GM23248 (cell line): ENCODE measurements at regions not wholly inside any gene's neighbourhood (a gene's known extent, or its start where the extent isn't known, plus 50 kb on each side); places are given as distances from the start of the nearest gene placed in this dataset.

Source experiments
- EZH2 ChIP-seq: fragments of 200-600 bp; sonication (generic); IDR thresholded peaks from 2 replicates; pipeline ENCODE4 v1.6.1; 2018; ENCODE audit warnings: antibody characterized with exemption, mild to moderate bottlenecking; ENCODE audit not compliant: insufficient read depth, poor library complexity, severe bottlenecking
- EZH2phosphoT487 ChIP-seq: fragments of 200-600 bp; sonication (generic); IDR thresholded peaks from 2 replicates; pipeline ENCODE4 v1.6.1; 2018; ENCODE audit warnings: antibody characterized with exemption, moderate library complexity, mild to moderate bottlenecking, low read depth; ENCODE audit not compliant: insufficient read depth

DNA sequence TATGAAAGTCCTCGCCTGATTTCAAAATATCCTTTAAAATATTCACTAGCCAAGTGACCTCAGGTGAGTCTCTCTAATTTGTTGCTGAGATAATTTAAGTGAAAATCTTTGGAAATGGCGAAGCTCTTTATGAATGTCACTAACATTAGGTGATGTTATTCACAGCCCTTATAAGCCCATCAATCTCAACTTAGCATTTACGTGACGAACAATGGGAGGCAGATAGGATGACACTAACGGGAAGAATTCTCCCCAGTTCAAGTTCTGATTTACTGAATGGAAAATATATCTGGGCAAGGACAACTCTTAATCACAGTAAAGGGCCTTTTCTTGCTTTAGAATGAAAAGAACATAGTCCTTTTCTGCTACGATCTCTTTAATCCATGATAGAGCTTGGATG is 378.7 kb downstream of the LIG4 start:
- TF ChIP-seq EZH2 (no peak), EZH2phosphoT487 (no peak)
